HEK293T (cell line): ENCODE measurements at regions not wholly inside any gene's neighbourhood (a gene's known extent, or its start where the extent isn't known, plus 50 kb on each side); places are given as distances from the start of the nearest gene placed in this dataset.
A peak's percentile ranks its signal among the peaks of the same experiment; 100 is the strongest.

Experiments used
- CTCF ChIA-PET: fragments of 350-600 bp; formaldehyde crosslinking; extraction: SDS; loops from one replicate; lab custom pipeline; 2021; ENCODE audit warnings: antibody characterized with exemption, inconsistent platforms; lab: Yijun Ruan, JAX
- POLR2A ChIA-PET: fragments of 350-600 bp; formaldehyde crosslinking; extraction: SDS; loops from one replicate; lab custom pipeline; 2020; ENCODE audit warnings: antibody characterized with exemption, inconsistent platforms; lab: Yijun Ruan, JAX
- DNase-seq: peaks from one replicate; pipeline ENCODE4 v3.0.0; 2012; ENCODE audit warnings: mixed read lengths; ENCODE audit errors: extremely low spot score
- ARNT ChIP-seq: fragments of 450-650 bp; IDR thresholded peaks from 2 replicates; pipeline ENCODE4 v1.6.1; 2017; ENCODE audit warnings: mild to moderate bottlenecking
- BHLHE40 ChIP-seq: fragments of 450-650 bp; IDR thresholded peaks from 2 replicates; pipeline ENCODE4 v1.6.1; 2016; ENCODE audit warnings: mild to moderate bottlenecking, moderate library complexity, borderline replicate concordance
- CTBP1 ChIP-seq: fragments of 450-650 bp; IDR thresholded peaks from 2 replicates; pipeline ENCODE4 v1.6.1; 2016; ENCODE audit warnings: borderline replicate concordance
- ELF4 ChIP-seq: fragments of 450-650 bp; IDR thresholded peaks from 2 replicates; pipeline ENCODE4 v1.6.1; 2017; ENCODE audit warnings: antibody characterized with exemption
- FOXA1 ChIP-seq: fragments of 450-650 bp; IDR thresholded peaks from 2 replicates; pipeline ENCODE4 v1.6.1; 2016; ENCODE audit warnings: mild to moderate bottlenecking
- FOXK2 ChIP-seq: fragments of 450-650 bp; IDR thresholded peaks from 2 replicates; pipeline ENCODE4 v1.6.1; 2016; ENCODE audit warnings: mild to moderate bottlenecking
- FOXM1 ChIP-seq: fragments of 450-650 bp; IDR thresholded peaks from 2 replicates; pipeline ENCODE4 v1.6.1; 2017; ENCODE audit warnings: mild to moderate bottlenecking, borderline replicate concordance
- HDGF ChIP-seq: fragments of 450-650 bp; IDR thresholded peaks from 2 replicates; pipeline ENCODE4 v1.6.1; 2017; ENCODE audit warnings: antibody characterized with exemption, borderline replicate concordance
- L3MBTL2 ChIP-seq: fragments of 450-650 bp; conservative IDR thresholded peaks from 2 replicates; pipeline ENCODE4 v1.6.1; 2016; ENCODE audit warnings: mild to moderate bottlenecking
- LEF1 ChIP-seq: fragments of 450-650 bp; IDR thresholded peaks from 2 replicates; pipeline ENCODE4 v1.6.1; 2017; ENCODE audit warnings: mild to moderate bottlenecking, borderline replicate concordance
- NFRKB ChIP-seq: fragments of 450-650 bp; IDR thresholded peaks from 2 replicates; pipeline ENCODE4 v1.6.1; 2016; ENCODE audit warnings: mild to moderate bottlenecking, moderate library complexity
- PKNOX1 ChIP-seq: fragments of 450-650 bp; IDR thresholded peaks from 2 replicates; pipeline ENCODE4 v1.6.1; 2016
- SP1 ChIP-seq: fragments of 450-650 bp; IDR thresholded peaks from 2 replicates; pipeline ENCODE4 v1.6.1; 2017
- SUZ12 ChIP-seq: fragments of 450-650 bp; IDR thresholded peaks from 2 replicates; pipeline ENCODE4 v1.6.1; 2016; ENCODE audit warnings: mild to moderate bottlenecking
- TARDBP ChIP-seq: fragments of 450-650 bp; IDR thresholded peaks from 2 replicates; pipeline ENCODE4 v1.6.1; 2016
- ZNF384 ChIP-seq: fragments of 450-650 bp; IDR thresholded peaks from 2 replicates; pipeline ENCODE4 v1.6.1; 2016

GRCh38 chr1:56390934-56391731 is 188.2 kb downstream of the PLPP3 start:
- no peak for TF ChIP-seq CTBP1
- no peak for TF ChIP-seq FOXA1
- TF ChIP-seq SUZ12 = no peak
- TF ChIP-seq FOXK2 = no peak
- no peak for TF ChIP-seq LEF1
- TF ChIP-seq BHLHE40 = no peak
- no peak for TF ChIP-seq NFRKB
- TF ChIP-seq PKNOX1 = no peak
- TF ChIP-seq FOXM1 = no peak
- no peak for TF ChIP-seq SP1
- DNase-seq = no peak
- ChIA-PET POLR2A (no interaction called here), CTCF (no interaction called here)

GRCh38 chr1:56390232-56390867 is 189.0 kb downstream of the PLPP3 start:
- POLR2A ChIA-PET = no interaction called here
- DNase-seq = peak; percentile 66
- CTCF ChIA-PET = no interaction called here
- no peak for TF ChIP-seq ELF4
- no peak for TF ChIP-seq ZNF384
- no peak for TF ChIP-seq CTBP1
- no peak for TF ChIP-seq L3MBTL2
- no peak for TF ChIP-seq NFRKB
- TF ChIP-seq SUZ12 = no peak
- no peak for TF ChIP-seq HDGF
- no peak for TF ChIP-seq PKNOX1
- TF ChIP-seq TARDBP = no peak
- no peak for TF ChIP-seq BHLHE40
- TF ChIP-seq FOXK2 = no peak
- TF ChIP-seq LEF1 = no peak
- TF ChIP-seq SP1 = no peak

- ChIA-PET POLR2A (no interaction called here), CTCF (no interaction called here)
- no peak for DNase-seq
- TF ChIP-seq L3MBTL2 (no peak), CTBP1 (no peak), SP1 (no peak), FOXM1 (no peak), HDGF (no peak), FOXA1 (no peak), ARNT (no peak), TARDBP (no peak)
Observed at GRCh38 chr1:56389813-56390212, 189.6 kb downstream of the PLPP3 start.

GRCh38 chr1:56387071-56387740 is 192.2 kb downstream of the PLPP3 start:
- DNase-seq = no peak
- ChIA-PET POLR2A (no interaction called here), CTCF (interaction anchor here (0.6 kb wide), 1 partner anchor 434 kb away, joined by 3 read pairs; no protein-coding TSS in a partner anchor)
- TF ChIP-seq FOXM1 = no peak
- no peak for TF ChIP-seq FOXK2
- TF ChIP-seq LEF1 = no peak
- no peak for TF ChIP-seq SUZ12

GRCh38 chr1:56385314-56385713 is 194.0 kb downstream of the PLPP3 start:
- TF ChIP-seq L3MBTL2 = no peak
- no peak for TF ChIP-seq LEF1
- TF ChIP-seq SUZ12 = no peak
- TF ChIP-seq CTBP1 = no peak
- TF ChIP-seq SP1 = no peak
- no peak for TF ChIP-seq FOXA1
- no peak for TF ChIP-seq ELF4
- no peak for TF ChIP-seq HDGF
- no peak for TF ChIP-seq FOXK2
- TF ChIP-seq TARDBP = no peak
- no peak for TF ChIP-seq ZNF384
- TF ChIP-seq BHLHE40 = no peak
- no peak for TF ChIP-seq PKNOX1
- TF ChIP-seq FOXM1 = no peak
- no peak for TF ChIP-seq ARNT
- TF ChIP-seq NFRKB = no peak
- ChIA-PET POLR2A (no interaction called here), CTCF (interaction anchor here (0.6 kb wide), 1 partner anchor 194 kb away, joined by 3 read pairs; the partner anchor contains the start of gene PLPP3)
- no peak for DNase-seq
